H1 (cell line): ENCODE measurements at regions not wholly inside any gene's neighbourhood (a gene's known extent, or its start where the extent isn't known, plus 50 kb on each side); places are given as distances from the start of the nearest gene placed in this dataset.

Experiments used
- CTCF ChIP-seq, 3 experiments: IDR thresholded peaks; 1 replicate in 2 of 3; 2 replicates in 1 of 3; pipeline versions ENCODE4 v1.5.1 to v1.6.1; 2011; ENCODE audit warnings: low read length in 3 of 3, mild to moderate bottlenecking in 3 of 3, inconsistent platforms in 2 of 3, low read depth in 1 of 3, moderate library complexity in 1 of 3; ENCODE audit not compliant: insufficient read depth in 1 of 3; ENCODE audit errors: control extremely low read depth in 1 of 3
- RFX5 ChIP-seq: IDR thresholded peaks from 2 replicates; pipeline ENCODE4 v1.6.1; 2011; ENCODE audit warnings: low read depth, low read length, improper control_type of control experiment, borderline replicate concordance

DNA sequence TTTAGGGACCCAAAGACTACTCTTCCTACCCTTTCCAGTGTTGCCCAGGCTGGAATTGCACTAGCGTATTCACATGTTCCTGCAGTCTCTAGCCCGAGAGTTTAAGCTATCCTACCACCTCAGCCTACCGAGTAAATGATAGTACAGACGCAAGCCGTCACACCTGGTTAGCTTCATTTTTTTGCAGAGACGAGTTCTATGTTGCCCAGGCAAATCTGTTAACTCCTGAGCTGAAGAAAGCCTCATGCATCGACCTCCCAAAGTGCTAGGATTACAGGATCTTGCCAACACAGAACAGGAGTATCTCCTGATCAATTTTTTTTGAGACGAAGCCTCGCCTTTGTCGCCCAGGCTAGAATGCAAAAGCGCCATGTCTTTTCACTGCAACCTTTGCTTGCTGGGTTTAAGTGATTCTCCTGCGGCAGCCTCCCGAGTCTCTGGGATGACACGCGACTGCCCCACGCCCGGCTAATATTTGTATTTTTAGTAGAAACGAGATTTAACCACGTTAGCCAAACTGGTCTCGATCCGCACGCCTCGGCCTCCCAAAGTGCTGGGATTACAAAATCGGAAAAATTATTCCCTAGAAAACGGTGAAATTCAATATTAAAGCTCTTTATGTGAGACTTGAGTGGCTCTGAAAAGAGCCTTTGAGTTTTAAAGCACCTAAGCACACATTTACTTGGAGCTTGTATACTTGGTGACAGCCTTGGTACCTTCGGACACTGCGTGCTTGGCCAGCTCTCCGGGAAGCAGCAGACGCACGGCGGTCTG, 128.5 kb downstream of the HFE start (continued):
- TF ChIP-seq CTCF (IDR thresholded peaks at IDR 0.05; ENCODE audit: control extremely low read depth in 1 of 3, insufficient read depth in 1 of 3, low read depth in 1 of 3, low read length in 3 of 3) (no peak), RFX5 (no peak)
